Karpas-422 (cell line): ENCODE measurements at regions not wholly inside any gene's neighbourhood (a gene's known extent, or its start where the extent isn't known, plus 50 kb on each side); places are given as distances from the start of the nearest gene placed in this dataset.

Experiments
- DNase-seq: peaks from one replicate; pipeline ENCODE4 v3.0.0-alpha.2; 2015
- H2AFZ ChIP-seq: fragments of 200-600 bp; sonication (generic); 2 replicates; pipeline ENCODE4 v1.6.1; 2014; ENCODE audit warnings: antibody characterized with exemption, low read length, mixed read lengths
- H3K27ac ChIP-seq: fragments of 200-600 bp; sonication (generic); 2 replicates; pipeline ENCODE4 v1.5.1; 2014; ENCODE audit warnings: mild to moderate bottlenecking, low read length, moderate library complexity
- H3K27me3 ChIP-seq: fragments of 200-600 bp; sonication (generic); 2 replicates; pipeline ENCODE4 v1.6.1; 2014; ENCODE audit warnings: low read length, mixed read lengths
- H3K36me3 ChIP-seq: fragments of 200-600 bp; sonication (generic); 2 replicates; pipeline ENCODE4 v1.6.1; 2014; ENCODE audit warnings: low read length, mixed read lengths; ENCODE audit not compliant: insufficient read depth
- H3K4me1 ChIP-seq: fragments of 200-600 bp; sonication (generic); 2 replicates; pipeline ENCODE4 v1.6.1; 2014; ENCODE audit warnings: mild to moderate bottlenecking, low read length, mixed read lengths
- H3K4me2 ChIP-seq: fragments of 200-600 bp; sonication (generic); 2 replicates; pipeline ENCODE4 v1.6.1; 2014; ENCODE audit warnings: low read length, low read depth, mild to moderate bottlenecking; ENCODE audit not compliant: poor library complexity, severe bottlenecking
- H3K4me3 ChIP-seq: fragments of 200-600 bp; sonication (generic); 2 replicates; pipeline ENCODE4 v1.5.1; 2014; ENCODE audit warnings: mild to moderate bottlenecking, antibody characterized with exemption, low read length, mixed read lengths
- H3K79me2 ChIP-seq: fragments of 200-600 bp; sonication (generic); 2 replicates; pipeline ENCODE4 v1.6.1; 2014; ENCODE audit warnings: mild to moderate bottlenecking, low read length, mixed read lengths
- H3K9ac ChIP-seq: fragments of 200-600 bp; sonication (generic); 2 replicates; pipeline ENCODE4 v1.6.0; 2014; ENCODE audit warnings: low read length
- H3K9me2 ChIP-seq: fragments of 200-600 bp; sonication (generic), shearing (Covaris generic); replicated peaks from 2 replicates; pipeline ENCODE4 v1.6.0; 2014; ENCODE audit warnings: mild to moderate bottlenecking, low read length, moderate library complexity; ENCODE audit not compliant: insufficient read depth
- H3K9me3 ChIP-seq: fragments of 300-700, 200-600 bp; sonication (generic); 2 replicates; pipeline ENCODE4 v1.6.1; 2014; ENCODE audit warnings: low read length, mixed read lengths
- H4K20me1 ChIP-seq: fragments of 200-600 bp; sonication (generic); 2 replicates; pipeline ENCODE4 v1.6.1; 2014; ENCODE audit warnings: mild to moderate bottlenecking, antibody characterized with exemption, low read length, low read depth; ENCODE audit not compliant: insufficient read depth

GRCh38 chr2:105578166-105578565 is 166.5 kb upstream of the NCK2 start:
- no peak overlapping the region for H3K27ac ChIP-seq
- H2AFZ ChIP-seq: no peak overlapping the region
- H3K36me3 ChIP-seq: no peaks in the 10 kb centered on the region
- H3K4me2 ChIP-seq: no peak overlapping the region
- H3K9me2 ChIP-seq: no peaks in the 10 kb centered on the region
- no peaks in the 10 kb centered on the region for H3K27me3 ChIP-seq
- no peaks in the 10 kb centered on the region for H4K20me1 ChIP-seq
- H3K4me3 ChIP-seq: no peak overlapping the region
- H3K4me1 ChIP-seq: no peaks in the 10 kb centered on the region
- no peak overlapping the region for H3K9ac ChIP-seq
- no peak for DNase-seq
- H3K79me2 ChIP-seq: no peaks in the 10 kb centered on the region
- no peaks in the 10 kb centered on the region for H3K9me3 ChIP-seq

GRCh38 chr2:105577762-105578161 is 166.9 kb upstream of the NCK2 start:
- Histone ChIP-seq H2AFZ (no peak overlapping the region), H3K4me2 (no peak overlapping the region), H3K27me3 (no peaks in the 10 kb centered on the region), H3K4me1 (no peaks in the 10 kb centered on the region), H3K79me2 (no peaks in the 10 kb centered on the region), H4K20me1 (no peaks in the 10 kb centered on the region), H3K4me3 (no peak overlapping the region), H3K9ac (no peak overlapping the region), H3K27ac (no peak overlapping the region), H3K36me3 (no peaks in the 10 kb centered on the region), H3K9me3 (no peaks in the 10 kb centered on the region), H3K9me2 (no peaks in the 10 kb centered on the region)
- no peak for DNase-seq

GRCh38 chr2:105576440-105577241 is 168.1 kb upstream of the NCK2 start:
- no peak overlapping the region for H2AFZ ChIP-seq
- no peak overlapping the region for H3K9ac ChIP-seq
- no peak overlapping the region for H3K4me2 ChIP-seq
- no peaks in the 10 kb centered on the region for H3K36me3 ChIP-seq
- H4K20me1 ChIP-seq: no peaks in the 10 kb centered on the region
- no peaks in the 10 kb centered on the region for H3K9me3 ChIP-seq
- no peaks in the 10 kb centered on the region for H3K27me3 ChIP-seq
- H3K79me2 ChIP-seq: no peaks in the 10 kb centered on the region
- no peaks in the 10 kb centered on the region for H3K9me2 ChIP-seq
- H3K4me3 ChIP-seq: no peak overlapping the region
- DNase-seq: peak; percentile 53
- no peaks in the 10 kb centered on the region for H3K4me1 ChIP-seq
- H3K27ac ChIP-seq: no peak overlapping the region

- H4K20me1 ChIP-seq: no peaks in the 10 kb centered on the region
- H3K79me2 ChIP-seq: no peaks in the 10 kb centered on the region
- H3K36me3 ChIP-seq: no peaks in the 10 kb centered on the region
- H3K4me2 ChIP-seq: no peak overlapping the region
- H3K9me3 ChIP-seq: no peaks in the 10 kb centered on the region
- no peak for DNase-seq
- no peaks in the 10 kb centered on the region for H3K27me3 ChIP-seq
- no peak overlapping the region for H3K27ac ChIP-seq
- no peak overlapping the region for H2AFZ ChIP-seq
- no peak overlapping the region for H3K9ac ChIP-seq
- no peak overlapping the region for H3K4me3 ChIP-seq
- H3K4me1 ChIP-seq: no peaks in the 10 kb centered on the region
- no peaks in the 10 kb centered on the region for H3K9me2 ChIP-seq
These were observed 168.7 kb upstream of the NCK2 start for GRCh38 chr2:105576050-105576439.

GRCh38 chr2:105575499-105576025 is 169.2 kb upstream of the NCK2 start:
- H2AFZ ChIP-seq: no peak overlapping the region
- no peaks in the 10 kb centered on the region for H3K79me2 ChIP-seq
- H3K9me2 ChIP-seq: no peaks in the 10 kb centered on the region
- H3K36me3 ChIP-seq: no peaks in the 10 kb centered on the region
- no peak overlapping the region for H3K9ac ChIP-seq
- no peaks in the 10 kb centered on the region for H3K4me1 ChIP-seq
- H3K27me3 ChIP-seq: no peaks in the 10 kb centered on the region
- DNase-seq: no peak
- H3K27ac ChIP-seq: no peak overlapping the region
- no peaks in the 10 kb centered on the region for H4K20me1 ChIP-seq
- no peak overlapping the region for H3K4me3 ChIP-seq
- no peak overlapping the region for H3K4me2 ChIP-seq
- H3K9me3 ChIP-seq: no peaks in the 10 kb centered on the region

GRCh38 chr2:105574796-105575344 is 169.8 kb upstream of the NCK2 start:
- Histone ChIP-seq H3K9me3 (no peaks in the 10 kb centered on the region), H3K9ac (no peak overlapping the region), H3K4me2 (no peak overlapping the region), H3K79me2 (no peaks in the 10 kb centered on the region), H2AFZ (no peak overlapping the region), H3K27ac (no peak overlapping the region), H3K27me3 (no peaks in the 10 kb centered on the region), H3K4me3 (no peak overlapping the region), H3K9me2 (no peaks in the 10 kb centered on the region), H3K36me3 (no peaks in the 10 kb centered on the region), H3K4me1 (no peaks in the 10 kb centered on the region), H4K20me1 (no peaks in the 10 kb centered on the region)
- no peak for DNase-seq

- no peaks in the 10 kb centered on the region for H3K79me2 ChIP-seq
- no peaks in the 10 kb centered on the region for H3K27me3 ChIP-seq
- no peaks in the 10 kb centered on the region for H3K9me2 ChIP-seq
- H3K36me3 ChIP-seq: no peaks in the 10 kb centered on the region
- no peaks in the 10 kb centered on the region for H4K20me1 ChIP-seq
- no peak overlapping the region for H2AFZ ChIP-seq
- no peak for DNase-seq
- no peak overlapping the region for H3K4me3 ChIP-seq
- no peak overlapping the region for H3K9ac ChIP-seq
- H3K4me1 ChIP-seq: no peaks in the 10 kb centered on the region
- H3K9me3 ChIP-seq: no peaks in the 10 kb centered on the region
- no peak overlapping the region for H3K4me2 ChIP-seq
- no peak overlapping the region for H3K27ac ChIP-seq
These were observed 170.6 kb upstream of the NCK2 start for GRCh38 chr2:105573910-105574655.

- Histone ChIP-seq H3K79me2 (no peaks in the 10 kb centered on the region), H3K27me3 (no peaks in the 10 kb centered on the region), H3K9me2 (no peaks in the 10 kb centered on the region), H2AFZ (no peak overlapping the region), H4K20me1 (no peaks in the 10 kb centered on the region), H3K4me2 (no peak overlapping the region), H3K9me3 (no peaks in the 10 kb centered on the region), H3K27ac (no peak overlapping the region), H3K9ac (no peak overlapping the region), H3K36me3 (no peaks in the 10 kb centered on the region), H3K4me3 (no peak overlapping the region), H3K4me1 (no peaks in the 10 kb centered on the region)
- DNase-seq: no peak
These were observed 171.2 kb upstream of the NCK2 start for GRCh38 chr2:105573490-105573889.
